K562 (cell line): ENCODE measurements at regions not wholly inside any gene's neighbourhood (a gene's known extent, or its start where the extent isn't known, plus 50 kb on each side); places are given as distances from the start of the nearest gene placed in this dataset.

Source experiments
- ARID3B ChIP-seq: fragments of 250-450 bp; sonication (Bioruptor Pico); IDR thresholded peaks from 2 replicates; pipeline ENCODE4 v1.4.0; 2020; ENCODE audit warnings: borderline replicate concordance
- CTCF ChIP-seq, 3 experiments: IDR thresholded peaks in 2 of 3; conservative IDR thresholded peaks in 1 of 3; 2 replicates each; pipeline ENCODE4 v1.5.1; 2011 to 2012; ENCODE audit warnings: low read length in 3 of 3, mild to moderate bottlenecking in 3 of 3, control low read depth in 2 of 3, improper control_type of control experiment in 1 of 3, inconsistent platforms in 1 of 3, low read depth in 1 of 3, mixed read lengths in 1 of 3, moderate library complexity in 1 of 3; ENCODE audit not compliant: insufficient read depth in 2 of 3
- EGR1 ChIP-seq: fragments of 450-650 bp; conservative IDR thresholded peaks from 2 replicates; pipeline ENCODE4 v1.6.1; 2017; ENCODE audit warnings: mild to moderate bottlenecking
- EWSR1 ChIP-seq: fragments of 450-650 bp; IDR thresholded peaks from 2 replicates; pipeline ENCODE4 v1.6.1; 2018; ENCODE audit warnings: borderline replicate concordance, mild to moderate bottlenecking, low read depth, moderate library complexity; ENCODE audit not compliant: partially characterized antibody
- NFYB ChIP-seq: IDR thresholded peaks from 2 replicates; pipeline ENCODE4 v1.6.1; 2011; ENCODE audit warnings: mild to moderate bottlenecking, moderate library complexity; ENCODE audit not compliant: insufficient read length; ENCODE audit errors: extremely low read depth
- POLR2AphosphoS2 ChIP-seq: IDR thresholded peaks from 2 replicates; pipeline ENCODE4 v1.6.1; 2012; ENCODE audit warnings: low read length, improper control_type of control experiment
- USF2 ChIP-seq: sonication (generic); formaldehyde crosslinking; IDR thresholded peaks from 2 replicates; pipeline ENCODE4 v1.5.0; 2020; ENCODE audit warnings: missing genetic modification reagents
- ZBTB7A ChIP-seq: IDR thresholded peaks from 2 replicates; pipeline ENCODE4 v1.6.1; 2011; ENCODE audit warnings: low read depth, mild to moderate bottlenecking, low read length, moderate library complexity, borderline replicate concordance; ENCODE audit not compliant: control insufficient read depth
- ZNF280B ChIP-seq: fragments of 250-450 bp; sonication (Bioruptor Pico); IDR thresholded peaks from 2 replicates; pipeline ENCODE4 v1.5.1; 2021; ENCODE audit warnings: mild to moderate bottlenecking

- no peak for TF ChIP-seq POLR2AphosphoS2
- no peak for TF ChIP-seq EWSR1
- no peak for TF ChIP-seq CTCF (IDR thresholded peaks at IDR 0.05 in 2 of 3, conservative IDR thresholded peaks at IDR 0.05 in 1 of 3; ENCODE audit: insufficient read depth in 2 of 3, low read depth in 1 of 3, low read length in 3 of 3)
- no peak for TF ChIP-seq EGR1
- no peak for TF ChIP-seq ZBTB7A
- no peak for TF ChIP-seq ZNF280B (CRISPR knock-in tag)
- TF ChIP-seq USF2, result no peak
- TF ChIP-seq NFYB, result no peak
- no peak for TF ChIP-seq ARID3B (CRISPR knock-in tag)
Observed at GRCh38 chr15:25982736-25983135, 119.6 kb upstream of the ATP10A start.
